H9 (cell line): ENCODE measurements at regions not wholly inside any gene's neighbourhood (a gene's known extent, or its start where the extent isn't known, plus 50 kb on each side); places are given as distances from the start of the nearest gene placed in this dataset.

Experiments
- DNase-seq: peaks from one replicate; pipeline ENCODE4 v3.0.0-alpha.2; 2017
- H2AFZ ChIP-seq: one replicate; pipeline ENCODE4 v1.6.1; 2013; ENCODE audit warnings: mild to moderate bottlenecking, low read length, control low read depth, moderate library complexity
- H2AK5ac ChIP-seq: 2 replicates; pipeline ENCODE4 v1.6.1; 2013; ENCODE audit warnings: low read length, control low read depth, mixed read lengths; ENCODE audit not compliant: insufficient read length
- H2BK120ac ChIP-seq: one replicate; pipeline ENCODE4 v1.6.1; 2013; ENCODE audit warnings: low read depth, mild to moderate bottlenecking, low read length, control low read depth, inconsistent platforms; ENCODE audit not compliant: poor library complexity, severe bottlenecking
- H2BK12ac ChIP-seq: 2 replicates; pipeline ENCODE4 v1.6.1; 2013; ENCODE audit warnings: low read length, control low read depth, mixed read lengths, low read depth; ENCODE audit not compliant: insufficient read length
- H2BK15ac ChIP-seq: 2 replicates; pipeline ENCODE4 v1.6.1; 2013; ENCODE audit warnings: low read depth, low read length, control low read depth
- H2BK20ac ChIP-seq: one replicate; pipeline ENCODE4 v1.6.1; 2013; ENCODE audit warnings: low read depth, mild to moderate bottlenecking, low read length, control low read depth, inconsistent platforms; ENCODE audit not compliant: poor library complexity, severe bottlenecking
- H2BK5ac ChIP-seq: 2 replicates; pipeline ENCODE4 v1.6.1; 2013; ENCODE audit warnings: low read length, control low read depth, mixed read lengths; ENCODE audit not compliant: insufficient read length
- H3K14ac ChIP-seq: 2 replicates; pipeline ENCODE4 v1.6.1; 2013; ENCODE audit warnings: low read length, control low read depth; ENCODE audit not compliant: insufficient read depth
- H3K18ac ChIP-seq: 2 replicates; pipeline ENCODE4 v1.6.1; 2013; ENCODE audit warnings: low read depth, mild to moderate bottlenecking, mixed read lengths, low read length, control low read depth; ENCODE audit not compliant: insufficient read length
- H3K23ac ChIP-seq: 2 replicates; pipeline ENCODE4 v1.6.1; 2013; ENCODE audit warnings: low read length, control low read depth, mixed read lengths, low read depth; ENCODE audit not compliant: insufficient read length
- H3K23me2 ChIP-seq: 2 replicates; pipeline ENCODE4 v1.6.1; 2013; ENCODE audit warnings: low read depth, mild to moderate bottlenecking, mixed read lengths, low read length, control low read depth; ENCODE audit not compliant: insufficient read length, poor library complexity, severe bottlenecking
- H3K27ac ChIP-seq: 2 replicates; pipeline ENCODE4 v1.5.1; 2013; ENCODE audit warnings: low read length, control low read depth, mixed read lengths, low read depth; ENCODE audit not compliant: insufficient read length
- H3K27me3 ChIP-seq: 2 replicates; pipeline ENCODE4 v1.6.1; 2013; ENCODE audit warnings: low read length, control low read depth, inconsistent platforms; ENCODE audit not compliant: insufficient read depth
- H3K4ac ChIP-seq: 2 replicates; pipeline ENCODE4 v1.6.1; 2013; ENCODE audit warnings: low read depth, mild to moderate bottlenecking, control low read depth, inconsistent platforms, low read length, moderate library complexity
- H3K4me1 ChIP-seq: 2 replicates; pipeline ENCODE4 v1.6.1; 2013; ENCODE audit warnings: low read length, control low read depth, inconsistent platforms; ENCODE audit not compliant: insufficient read depth
- H3K4me2 ChIP-seq: 2 replicates; pipeline ENCODE4 v1.6.1; 2013; ENCODE audit warnings: low read length, control low read depth, mixed read lengths; ENCODE audit not compliant: insufficient read length, insufficient read depth
- H3K56ac ChIP-seq: 2 replicates; pipeline ENCODE4 v1.6.1; 2013; ENCODE audit warnings: low read depth, mild to moderate bottlenecking, mixed read lengths, low read length, control low read depth; ENCODE audit not compliant: insufficient read length
- H3K79me1 ChIP-seq: 2 replicates; pipeline ENCODE4 v1.6.1; 2013; ENCODE audit warnings: low read depth, mild to moderate bottlenecking, moderate library complexity, low read length, control low read depth, inconsistent platforms; ENCODE audit not compliant: insufficient read depth, poor library complexity, severe bottlenecking
- H3K79me2 ChIP-seq: 2 replicates; pipeline ENCODE4 v1.6.1; 2013; ENCODE audit warnings: low read length, control low read depth, inconsistent platforms; ENCODE audit not compliant: insufficient read depth
- H3K9ac ChIP-seq: 2 replicates; pipeline ENCODE4 v1.6.1; 2013; ENCODE audit warnings: low read length, control low read depth, mixed read lengths; ENCODE audit not compliant: insufficient read length; ENCODE audit errors: extremely low read depth
- H3K9me3 ChIP-seq: one replicate; pipeline ENCODE4 v1.6.1; 2013; ENCODE audit warnings: low read depth, low read length, inconsistent platforms; ENCODE audit not compliant: control insufficient read depth
- H3T11ph ChIP-seq: one replicate; pipeline ENCODE4 v1.6.1; 2013; ENCODE audit warnings: mild to moderate bottlenecking, low read length, control low read depth, inconsistent platforms
- H4K20me1 ChIP-seq: one replicate; pipeline ENCODE4 v1.6.1; 2013; ENCODE audit not compliant: control insufficient read depth, insufficient read length, insufficient read depth
- H4K5ac ChIP-seq: 2 replicates; pipeline ENCODE4 v1.6.1; 2013; ENCODE audit warnings: low read depth, mild to moderate bottlenecking, mixed read lengths, low read length, control low read depth; ENCODE audit not compliant: insufficient read length
- H4K8ac ChIP-seq: replicated peaks from 2 replicates; pipeline ENCODE4 v1.6.1; 2013; ENCODE audit warnings: low read length, control low read depth, mixed read lengths, low read depth; ENCODE audit not compliant: insufficient read length
- H4K91ac ChIP-seq: 2 replicates; pipeline ENCODE4 v1.6.1; 2013; ENCODE audit warnings: low read depth, mild to moderate bottlenecking, moderate library complexity, mixed read lengths, low read length, control low read depth; ENCODE audit not compliant: insufficient read length
- H3K27ac Mint-ChIP-seq, 3 experiments: 2 replicates in 2 of 3; 3 replicates in 1 of 3; pipeline ENCODE4 v1.8.0; 2020 to 2021; ENCODE audit warnings: mixed read lengths in 3 of 3, mild to moderate bottlenecking in 1 of 3, moderate library complexity in 1 of 3
- H3K27me3 Mint-ChIP-seq: 2 replicates; pipeline ENCODE4 v1.8.0; 2021; ENCODE audit warnings: low read depth, mild to moderate bottlenecking, moderate library complexity, mixed read lengths
- H3K36me3 Mint-ChIP-seq, 3 experiments: 2 replicates in 2 of 3; 3 replicates in 1 of 3; pipeline ENCODE4 v1.8.0; 2020 to 2021; ENCODE audit warnings: low read depth in 3 of 3, mixed read lengths in 3 of 3; ENCODE audit not compliant: insufficient read depth in 1 of 3
- H3K4me1 Mint-ChIP-seq, 2 experiments: 2 replicates each; pipeline ENCODE4 v1.8.0; 2020; ENCODE audit warnings: mixed read lengths in 2 of 2
- H3K4me3 Mint-ChIP-seq, 2 experiments: 2 replicates in 1 of 2; 3 replicates in 1 of 2; pipeline ENCODE4 v1.8.0; 2020 to 2021; ENCODE audit warnings: mild to moderate bottlenecking in 2 of 2, mixed read lengths in 2 of 2, moderate library complexity in 1 of 2
- H3K9me3 Mint-ChIP-seq, 2 experiments: 2 replicates in 1 of 2; 3 replicates in 1 of 2; pipeline ENCODE4 v1.8.0; 2020; ENCODE audit warnings: mild to moderate bottlenecking in 2 of 2, mixed read lengths in 2 of 2, moderate library complexity in 1 of 2
- CTCF ChIP-seq: fragments of 200-600 bp; sonication (generic); conservative IDR thresholded peaks from 3 replicates; pipeline ENCODE4 v1.8.0; 2021; ENCODE audit warnings: antibody characterized with exemption, mild to moderate bottlenecking
- WGBS: extraction: QIAGEN DNeasy Blood & Tissue Kit; methylation state at CpG from one replicate; pipeline ENCODE4 v1.1.7; 2013; ENCODE audit warnings: missing lambda C conversion rate, low lambda C conversion rate, mixed read lengths; ENCODE audit not compliant: insufficient read length; ENCODE audit errors: extremely low coverage; 5-methylcytosine and 5-hydroxymethylcytosine counted together

GRCh38 chr6:6538261-6538660 lies 50.3 kb upstream of the LY86 start:
- Histone ChIP-seq H3K56ac (no peak overlapping the region), H4K8ac (no peak overlapping the region), H3K18ac (no peak overlapping the region), H2AK5ac (no peak overlapping the region), H4K20me1 (no peaks in the 10 kb centered on the region), H2BK15ac (no peak overlapping the region), H2BK20ac (no peak overlapping the region), H3T11ph (no peak overlapping the region), H3K23me2 (no peaks in the 10 kb centered on the region), H3K27me3 (no peaks in the 10 kb centered on the region), H3K4ac (no peak overlapping the region), H4K5ac (no peak overlapping the region), H4K91ac (no peak overlapping the region), H3K4me2 (no peak overlapping the region), H3K9ac (no peak overlapping the region), H3K4me1 (peaks cover 4% of the 10 kb centered on the region), H3K23ac (no peak overlapping the region), H2BK120ac (no peak overlapping the region), H2AFZ (no peak overlapping the region), H3K9me3 (no peaks in the 10 kb centered on the region), H2BK5ac (no peak overlapping the region), H3K79me1 (no peaks in the 10 kb centered on the region), H3K27ac (no peak overlapping the region), H3K14ac (no peak overlapping the region), H3K79me2 (no peaks in the 10 kb centered on the region), H2BK12ac (no peak overlapping the region)
- H3K4me1 Mint-ChIP-seq: peaks cover 6 to 7% of the 10 kb centered on the region in 2 experiments; a peak in 3 of 4 replicates
- H3K27me3 Mint-ChIP-seq: peaks cover 8% of the 10 kb centered on the region
- no peak overlapping the region for H3K4me3 Mint-ChIP-seq
- DNase-seq: no peak
- H3K36me3 Mint-ChIP-seq: peaks cover 1 to 9% (median 4%) of the 10 kb centered on the region in 3 experiments; a peak in 3 of 7 replicates
- WGBS: no CpG with 5 or more reads among the region's 4 CpGs
- TF ChIP-seq CTCF: no peak
- H3K9me3 Mint-ChIP-seq: peaks cover 11 to 14% of the 10 kb centered on the region in 2 experiments; a peak in 4 of 5 replicates
- H3K27ac Mint-ChIP-seq: no peak overlapping the region
